GM12878 (cell line): ENCODE measurements at regions not wholly inside any gene's neighbourhood (a gene's known extent, or its start where the extent isn't known, plus 50 kb on each side); places are given as distances from the start of the nearest gene placed in this dataset.

Source experiments
- NFXL1 ChIP-seq: fragments of 450-650 bp; IDR thresholded peaks from 2 replicates; pipeline ENCODE4 v1.6.1; 2017; ENCODE audit warnings: antibody characterized with exemption, mild to moderate bottlenecking, borderline replicate concordance
- SIN3A ChIP-seq: IDR thresholded peaks from 2 replicates; pipeline ENCODE4 v1.6.1; 2012; ENCODE audit warnings: low read depth, low read length, improper control_type of control experiment
- SMAD5 ChIP-seq: IDR thresholded peaks from 2 replicates; pipeline ENCODE4 v1.6.1; 2016; ENCODE audit warnings: antibody characterized with exemption, low read depth
- TF ChIP-seq, protein P1 (sequence below): fragments of 450-650 bp; conservative IDR thresholded peaks from 2 replicates; pipeline ENCODE4 v1.6.1; 2017; ENCODE audit warnings: mild to moderate bottlenecking, moderate library complexity
- TF ChIP-seq, protein P2 (sequence below): IDR thresholded peaks from 2 replicates; pipeline ENCODE4 v1.6.1; 2012; ENCODE audit warnings: low read length, inconsistent platforms
- TF ChIP-seq, protein P3 (sequence below): fragments of 450-650 bp; IDR thresholded peaks from 2 replicates; pipeline ENCODE4 v1.6.1; 2016; ENCODE audit warnings: mild to moderate bottlenecking
- TF ChIP-seq, protein P4 (sequence below): fragments of 450-650 bp; IDR thresholded peaks from 2 replicates; pipeline ENCODE4 v1.6.1; 2018; ENCODE audit warnings: mild to moderate bottlenecking, low read depth, moderate library complexity; ENCODE audit not compliant: partially characterized antibody

DNA sequence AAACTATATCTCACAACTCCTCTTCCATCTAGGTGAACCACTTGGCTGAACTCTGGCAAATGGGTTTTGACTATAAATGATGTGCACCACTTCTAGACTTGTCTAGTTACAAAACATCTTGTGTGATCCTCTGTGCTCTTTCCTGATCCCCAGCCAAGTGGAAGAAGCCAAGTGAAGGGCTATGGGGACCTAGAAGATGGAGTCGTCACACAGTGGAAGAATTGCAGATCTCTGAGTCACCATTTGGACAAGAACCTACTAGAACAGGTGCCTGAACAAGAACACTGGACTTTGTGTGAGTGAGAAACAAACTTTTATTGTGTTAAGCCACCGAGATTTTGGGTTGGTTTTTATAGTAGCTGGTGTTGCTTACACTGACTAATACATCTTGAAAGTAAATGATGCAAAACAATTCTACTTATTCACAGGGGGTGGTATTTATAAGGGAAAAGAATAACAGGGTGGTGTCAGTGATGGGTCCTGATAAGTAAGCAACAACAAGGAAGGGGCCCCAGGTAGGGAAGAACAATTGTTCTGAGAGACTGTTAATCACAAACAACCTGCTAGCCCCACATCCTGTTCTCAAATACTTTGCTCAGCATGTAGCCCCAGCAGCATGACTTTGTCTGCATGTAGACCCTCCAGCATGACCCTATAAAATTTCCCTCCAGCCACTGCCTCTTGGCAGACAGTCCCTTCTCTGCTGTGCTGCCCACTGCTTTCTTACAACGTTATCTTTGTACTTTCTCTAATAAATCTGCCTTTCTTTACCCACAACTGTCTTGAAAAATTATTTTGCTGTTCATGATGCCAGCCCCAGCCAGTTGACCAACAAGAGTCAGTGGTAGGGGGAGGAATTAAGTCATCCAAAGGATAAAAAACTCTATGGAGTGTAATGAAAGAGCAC is 280.7 kb upstream of the PLET1 start (continued):
- TF ChIP-seq, protein P1, sequence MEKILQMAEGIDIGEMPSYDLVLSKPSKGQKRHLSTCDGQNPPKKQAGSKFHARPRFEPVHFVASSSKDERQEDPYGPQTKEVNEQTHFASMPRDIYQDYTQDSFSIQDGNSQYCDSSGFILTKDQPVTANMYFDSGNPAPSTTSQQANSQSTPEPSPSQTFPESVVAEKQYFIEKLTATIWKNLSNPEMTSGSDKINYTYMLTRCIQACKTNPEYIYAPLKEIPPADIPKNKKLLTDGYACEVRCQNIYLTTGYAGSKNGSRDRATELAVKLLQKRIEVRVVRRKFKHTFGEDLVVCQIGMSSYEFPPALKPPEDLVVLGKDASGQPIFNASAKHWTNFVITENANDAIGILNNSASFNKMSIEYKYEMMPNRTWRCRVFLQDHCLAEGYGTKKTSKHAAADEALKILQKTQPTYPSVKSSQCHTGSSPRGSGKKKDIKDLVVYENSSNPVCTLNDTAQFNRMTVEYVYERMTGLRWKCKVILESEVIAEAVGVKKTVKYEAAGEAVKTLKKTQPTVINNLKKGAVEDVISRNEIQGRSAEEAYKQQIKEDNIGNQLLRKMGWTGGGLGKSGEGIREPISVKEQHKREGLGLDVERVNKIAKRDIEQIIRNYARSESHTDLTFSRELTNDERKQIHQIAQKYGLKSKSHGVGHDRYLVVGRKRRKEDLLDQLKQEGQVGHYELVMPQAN: no peak
- TF ChIP-seq NFXL1: no peak
- TF ChIP-seq, protein P2, sequence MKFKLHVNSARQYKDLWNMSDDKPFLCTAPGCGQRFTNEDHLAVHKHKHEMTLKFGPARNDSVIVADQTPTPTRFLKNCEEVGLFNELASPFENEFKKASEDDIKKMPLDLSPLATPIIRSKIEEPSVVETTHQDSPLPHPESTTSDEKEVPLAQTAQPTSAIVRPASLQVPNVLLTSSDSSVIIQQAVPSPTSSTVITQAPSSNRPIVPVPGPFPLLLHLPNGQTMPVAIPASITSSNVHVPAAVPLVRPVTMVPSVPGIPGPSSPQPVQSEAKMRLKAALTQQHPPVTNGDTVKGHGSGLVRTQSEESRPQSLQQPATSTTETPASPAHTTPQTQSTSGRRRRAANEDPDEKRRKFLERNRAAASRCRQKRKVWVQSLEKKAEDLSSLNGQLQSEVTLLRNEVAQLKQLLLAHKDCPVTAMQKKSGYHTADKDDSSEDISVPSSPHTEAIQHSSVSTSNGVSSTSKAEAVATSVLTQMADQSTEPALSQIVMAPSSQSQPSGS: no peak
- TF ChIP-seq, protein P3, sequence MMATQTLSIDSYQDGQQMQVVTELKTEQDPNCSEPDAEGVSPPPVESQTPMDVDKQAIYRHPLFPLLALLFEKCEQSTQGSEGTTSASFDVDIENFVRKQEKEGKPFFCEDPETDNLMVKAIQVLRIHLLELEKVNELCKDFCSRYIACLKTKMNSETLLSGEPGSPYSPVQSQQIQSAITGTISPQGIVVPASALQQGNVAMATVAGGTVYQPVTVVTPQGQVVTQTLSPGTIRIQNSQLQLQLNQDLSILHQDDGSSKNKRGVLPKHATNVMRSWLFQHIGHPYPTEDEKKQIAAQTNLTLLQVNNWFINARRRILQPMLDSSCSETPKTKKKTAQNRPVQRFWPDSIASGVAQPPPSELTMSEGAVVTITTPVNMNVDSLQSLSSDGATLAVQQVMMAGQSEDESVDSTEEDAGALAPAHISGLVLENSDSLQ: no peak
- TF ChIP-seq, protein P4, sequence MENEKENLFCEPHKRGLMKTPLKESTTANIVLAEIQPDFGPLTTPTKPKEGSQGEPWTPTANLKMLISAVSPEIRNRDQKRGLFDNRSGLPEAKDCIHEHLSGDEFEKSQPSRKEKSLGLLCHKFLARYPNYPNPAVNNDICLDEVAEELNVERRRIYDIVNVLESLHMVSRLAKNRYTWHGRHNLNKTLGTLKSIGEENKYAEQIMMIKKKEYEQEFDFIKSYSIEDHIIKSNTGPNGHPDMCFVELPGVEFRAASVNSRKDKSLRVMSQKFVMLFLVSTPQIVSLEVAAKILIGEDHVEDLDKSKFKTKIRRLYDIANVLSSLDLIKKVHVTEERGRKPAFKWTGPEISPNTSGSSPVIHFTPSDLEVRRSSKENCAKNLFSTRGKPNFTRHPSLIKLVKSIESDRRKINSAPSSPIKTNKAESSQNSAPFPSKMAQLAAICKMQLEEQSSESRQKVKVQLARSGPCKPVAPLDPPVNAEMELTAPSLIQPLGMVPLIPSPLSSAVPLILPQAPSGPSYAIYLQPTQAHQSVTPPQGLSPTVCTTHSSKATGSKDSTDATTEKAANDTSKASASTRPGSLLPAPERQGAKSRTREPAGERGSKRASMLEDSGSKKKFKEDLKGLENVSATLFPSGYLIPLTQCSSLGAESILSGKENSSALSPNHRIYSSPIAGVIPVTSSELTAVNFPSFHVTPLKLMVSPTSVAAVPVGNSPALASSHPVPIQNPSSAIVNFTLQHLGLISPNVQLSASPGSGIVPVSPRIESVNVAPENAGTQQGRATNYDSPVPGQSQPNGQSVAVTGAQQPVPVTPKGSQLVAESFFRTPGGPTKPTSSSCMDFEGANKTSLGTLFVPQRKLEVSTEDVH: no peak
- TF ChIP-seq SMAD5: no peak
- no peak for TF ChIP-seq SIN3A
